ENCODE measurements at regions not wholly inside any gene's neighbourhood (a gene's known extent, or its start where the extent isn't known, plus 50 kb on each side); places are given as distances from the start of the nearest gene placed in this dataset.
"Not testable (repeated sequence)": the region's sequence is repeated elsewhere in the genome, so short reads cannot be mapped to it uniquely, and the experiment has no call there.

GRCh38 chr2:76160670-76161069, 450.0 kb upstream of the GCFC2 start:
- TF ChIP-seq CTCF (IDR thresholded peaks at IDR 0.05): no peak
- no peak for ATAC-seq (ENCODE audit: low FRiP score)
- DNase-seq (ENCODE audit: low spot score): no peak

GRCh38 chr2:76159042-76159648, 448.4 kb upstream of the GCFC2 start:
- ATAC-seq (ENCODE audit: low FRiP score) (no peak), DNase-seq (ENCODE audit: low spot score) (no peak)
- no peak for TF ChIP-seq CTCF (IDR thresholded peaks at IDR 0.05)

GRCh38 chr2:76157531-76157930, 446.8 kb upstream of the GCFC2 start:
- TF ChIP-seq CTCF (IDR thresholded peaks at IDR 0.05): no peak
- DNase-seq (ENCODE audit: low spot score): no peak
- ATAC-seq (ENCODE audit: low FRiP score): no peak

GRCh38 chr2:76154981-76155380, 444.3 kb upstream of the GCFC2 start:
- DNase-seq (ENCODE audit: low spot score): no peak
- ATAC-seq (ENCODE audit: low FRiP score): no peak
- TF ChIP-seq CTCF (IDR thresholded peaks at IDR 0.05): no peak

GRCh38 chr2:76149846-76150245, 439.1 kb upstream of the GCFC2 start:
- DNase-seq (ENCODE audit: low spot score): no peak
- no peak for TF ChIP-seq CTCF (IDR thresholded peaks at IDR 0.05)
- ATAC-seq (ENCODE audit: low FRiP score): no peak

- not testable (repeated sequence) for ATAC-seq (ENCODE audit: low FRiP score); DNase-seq (ENCODE audit: low spot score)
Observed at GRCh38 chr2:76139303-76139702, 428.6 kb upstream of the GCFC2 start.

GRCh38 chr2:76128622-76129021, 417.9 kb upstream of the GCFC2 start:
- DNase-seq (ENCODE audit: low spot score) (no peak), ATAC-seq (ENCODE audit: low FRiP score) (no peak)
- TF ChIP-seq CTCF (IDR thresholded peaks at IDR 0.05): no peak

GRCh38 chr2:76120176-76120575, 409.5 kb upstream of the GCFC2 start:
- TF ChIP-seq CTCF (IDR thresholded peaks at IDR 0.05): no peak
- DNase-seq (ENCODE audit: low spot score) (no peak), ATAC-seq (ENCODE audit: low FRiP score) (no peak)

All from omental fat pad (tissue), 3 donors.